Loucy (cell line): ENCODE measurements at regions not wholly inside any gene's neighbourhood (a gene's known extent, or its start where the extent isn't known, plus 50 kb on each side); places are given as distances from the start of the nearest gene placed in this dataset.

Experiments
- EZH2phosphoT487 ChIP-seq: fragments of 200-600 bp; IDR thresholded peaks from 2 replicates; pipeline ENCODE4 v1.6.1; 2018; ENCODE audit warnings: antibody characterized with exemption, mild to moderate bottlenecking, moderate library complexity, borderline replicate concordance
- TF ChIP-seq, protein P1 (sequence below): fragments of 200-600 bp; sonication (generic); conservative IDR thresholded peaks from 2 replicates; pipeline ENCODE4 v1.5.1; 2014; ENCODE audit warnings: mild to moderate bottlenecking, antibody characterized with exemption, low read length

DNA sequence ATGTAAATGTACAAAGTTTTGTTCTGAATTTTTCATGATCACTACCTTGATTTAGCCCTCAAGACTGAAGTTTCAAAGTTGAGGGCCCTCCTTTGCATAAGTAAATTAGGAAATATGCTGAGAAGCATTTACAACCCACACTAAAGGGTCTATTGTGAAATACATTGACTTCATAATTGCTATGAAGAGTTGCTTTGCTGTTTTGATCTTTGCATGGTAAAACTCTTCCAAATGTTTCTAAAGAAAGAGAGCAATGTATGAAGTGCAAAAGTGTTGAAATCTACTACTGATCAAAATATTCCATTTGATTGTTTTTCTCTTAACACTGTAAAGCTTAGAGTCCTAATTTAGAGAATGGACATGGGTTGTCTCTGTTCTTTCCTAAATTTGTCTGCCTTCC is 77.2 kb downstream of the C7orf25 start:
- no peak for TF ChIP-seq EZH2phosphoT487
- TF ChIP-seq, protein P1, sequence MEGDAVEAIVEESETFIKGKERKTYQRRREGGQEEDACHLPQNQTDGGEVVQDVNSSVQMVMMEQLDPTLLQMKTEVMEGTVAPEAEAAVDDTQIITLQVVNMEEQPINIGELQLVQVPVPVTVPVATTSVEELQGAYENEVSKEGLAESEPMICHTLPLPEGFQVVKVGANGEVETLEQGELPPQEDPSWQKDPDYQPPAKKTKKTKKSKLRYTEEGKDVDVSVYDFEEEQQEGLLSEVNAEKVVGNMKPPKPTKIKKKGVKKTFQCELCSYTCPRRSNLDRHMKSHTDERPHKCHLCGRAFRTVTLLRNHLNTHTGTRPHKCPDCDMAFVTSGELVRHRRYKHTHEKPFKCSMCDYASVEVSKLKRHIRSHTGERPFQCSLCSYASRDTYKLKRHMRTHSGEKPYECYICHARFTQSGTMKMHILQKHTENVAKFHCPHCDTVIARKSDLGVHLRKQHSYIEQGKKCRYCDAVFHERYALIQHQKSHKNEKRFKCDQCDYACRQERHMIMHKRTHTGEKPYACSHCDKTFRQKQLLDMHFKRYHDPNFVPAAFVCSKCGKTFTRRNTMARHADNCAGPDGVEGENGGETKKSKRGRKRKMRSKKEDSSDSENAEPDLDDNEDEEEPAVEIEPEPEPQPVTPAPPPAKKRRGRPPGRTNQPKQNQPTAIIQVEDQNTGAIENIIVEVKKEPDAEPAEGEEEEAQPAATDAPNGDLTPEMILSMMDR, result no peak
